ENCODE measurements at regions not wholly inside any gene's neighbourhood (a gene's known extent, or its start where the extent isn't known, plus 50 kb on each side); places are given as distances from the start of the nearest gene placed in this dataset.

GRCh38 chr20:21995461-21995860 lies 290.0 kb downstream of the PAX1 start:
- TF ChIP-seq POLR2A (IDR thresholded peaks at IDR 0.05), result no peak
- TF ChIP-seq CTCF (IDR thresholded peaks at IDR 0.05), result no peak

Data from testis (tissue), 2 donors.